ENCODE measurements at regions not wholly inside any gene's neighbourhood (a gene's known extent, or its start where the extent isn't known, plus 50 kb on each side); places are given as distances from the start of the nearest gene placed in this dataset.

GRCh38 chr13:104593693-104594092, 1527.5 kb upstream of the SLC10A2 start:
- Histone ChIP-seq H3K4me2 (ENCODE audit: low read length) (no peak overlapping the region), H2AFZ (ENCODE audit: low read length) (no peak overlapping the region), H3K4me1 (ENCODE audit: insufficient read depth, low read length, poor library complexity, severe bottlenecking) (no peaks in the 10 kb centered on the region), H3K79me2 (ENCODE audit: insufficient read depth, low read depth, low read length) (no peaks in the 10 kb centered on the region), H3K4me3 (ENCODE audit: low read depth, low read length, poor library complexity, severe bottlenecking) (no peak overlapping the region), H4K20me1 (ENCODE audit: insufficient read depth, low read length) (no peaks in the 10 kb centered on the region), H3K9me3 (ENCODE audit: low read length) (no peaks in the 10 kb centered on the region), H3K9me2 (ENCODE audit: insufficient read depth, low read length) (no peaks in the 10 kb centered on the region), H3K36me3 (ENCODE audit: insufficient read depth, low read length) (no peaks in the 10 kb centered on the region), H3K27ac (ENCODE audit: low read depth, low read length, poor library complexity, severe bottlenecking) (no peak overlapping the region)
- ChIA-PET POLR2A (no interaction called here), CTCF (ENCODE audit: unreplicated experiment) (no interaction called here)
- intact Hi-C loops (cut with micrococcal nuclease; ENCODE audit: unreplicated experiment) = no loop called here
- TF ChIP-seq EZH2phosphoT487 (IDR thresholded peaks at IDR 0.05; ENCODE audit: borderline replicate concordance, low read depth, low read length) = no peak
- no peak for TF ChIP-seq CTCF (conservative IDR thresholded peaks at IDR 0.05; ENCODE audit: low read length)
- no TSS peak for BruUV-seq (replicated peaks)
- DNase-seq (ENCODE audit: low spot score) = no peak

- H3K4me3 ChIP-seq (ENCODE audit: low read depth, low read length, poor library complexity, severe bottlenecking) = no peak overlapping the region
- ChIA-PET POLR2A (no interaction called here), CTCF (ENCODE audit: unreplicated experiment) (no interaction called here)
- no peaks in the 10 kb centered on the region for H3K79me2 ChIP-seq (ENCODE audit: insufficient read depth, low read depth, low read length)
- H2AFZ ChIP-seq (ENCODE audit: low read length) = no peak overlapping the region
- H3K4me2 ChIP-seq (ENCODE audit: low read length) = no peak overlapping the region
- H3K27ac ChIP-seq (ENCODE audit: low read depth, low read length, poor library complexity, severe bottlenecking) = no peak overlapping the region
- no peaks in the 10 kb centered on the region for H3K4me1 ChIP-seq (ENCODE audit: insufficient read depth, low read length, poor library complexity, severe bottlenecking)
- H3K9me2 ChIP-seq (ENCODE audit: insufficient read depth, low read length) = no peaks in the 10 kb centered on the region
- intact Hi-C loops (cut with micrococcal nuclease; ENCODE audit: unreplicated experiment) = no loop called here
- no peaks in the 10 kb centered on the region for H3K9me3 ChIP-seq (ENCODE audit: low read length)
- no peaks in the 10 kb centered on the region for H4K20me1 ChIP-seq (ENCODE audit: insufficient read depth, low read length)
- no peaks in the 10 kb centered on the region for H3K36me3 ChIP-seq (ENCODE audit: insufficient read depth, low read length)
- TF ChIP-seq CTCF (conservative IDR thresholded peaks at IDR 0.05; ENCODE audit: low read length) (no peak), EZH2phosphoT487 (IDR thresholded peaks at IDR 0.05; ENCODE audit: borderline replicate concordance, low read depth, low read length) (no peak)
- BruUV-seq (replicated peaks) = no TSS peak
- DNase-seq (ENCODE audit: low spot score) = no peak
Measured at GRCh38 chr13:104593251-104593576, 1527.0 kb upstream of the SLC10A2 start.

- intact Hi-C loops (cut with micrococcal nuclease; ENCODE audit: unreplicated experiment) = no loop called here
- no peak overlapping the region for H3K27ac ChIP-seq (ENCODE audit: low read depth, low read length, poor library complexity, severe bottlenecking)
- DNase-seq (ENCODE audit: low spot score) = no peak
- no peak for TF ChIP-seq EZH2phosphoT487 (IDR thresholded peaks at IDR 0.05; ENCODE audit: borderline replicate concordance, low read depth, low read length)
- H2AFZ ChIP-seq (ENCODE audit: low read length) = no peak overlapping the region
- H3K4me1 ChIP-seq (ENCODE audit: insufficient read depth, low read length, poor library complexity, severe bottlenecking) = no peaks in the 10 kb centered on the region
- CTCF ChIA-PET (ENCODE audit: unreplicated experiment) = no interaction called here
- H3K4me3 ChIP-seq (ENCODE audit: low read depth, low read length, poor library complexity, severe bottlenecking) = no peak overlapping the region
- H3K79me2 ChIP-seq (ENCODE audit: insufficient read depth, low read depth, low read length) = no peaks in the 10 kb centered on the region
- POLR2A ChIA-PET = no interaction called here
- H3K36me3 ChIP-seq (ENCODE audit: insufficient read depth, low read length) = no peaks in the 10 kb centered on the region
- H3K4me2 ChIP-seq (ENCODE audit: low read length) = no peak overlapping the region
- H4K20me1 ChIP-seq (ENCODE audit: insufficient read depth, low read length) = no peaks in the 10 kb centered on the region
- no peaks in the 10 kb centered on the region for H3K9me3 ChIP-seq (ENCODE audit: low read length)
- no TSS peak for BruUV-seq (replicated peaks)
- H3K9me2 ChIP-seq (ENCODE audit: insufficient read depth, low read length) = no peaks in the 10 kb centered on the region
Measured at GRCh38 chr13:104592545-104593250, 1526.5 kb upstream of the SLC10A2 start.

All from OCI-LY7 (cell line).